ENCODE measurements at regions not wholly inside any gene's neighbourhood (a gene's known extent, or its start where the extent isn't known, plus 50 kb on each side); places are given as distances from the start of the nearest gene placed in this dataset.

DNA sequence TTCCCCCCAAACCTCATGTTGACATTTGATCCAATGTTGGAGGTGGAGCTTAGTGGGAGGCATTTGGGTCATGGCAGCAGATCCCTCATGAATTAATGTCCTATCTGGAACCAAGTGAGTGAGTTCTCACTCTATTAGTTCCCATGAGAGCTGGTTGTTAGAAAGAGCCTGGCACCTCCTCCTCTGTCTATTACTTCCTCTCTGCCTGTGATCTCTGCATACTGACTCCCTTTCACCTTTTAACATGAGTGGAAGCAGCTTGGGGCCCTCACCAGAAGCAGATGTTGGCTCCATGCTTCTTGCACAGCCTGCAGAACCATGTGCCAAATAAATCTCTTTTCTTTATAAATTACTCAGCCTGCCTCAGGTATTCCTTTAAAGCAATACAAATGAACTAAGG lies 127.3 kb upstream of the RALGAPA2 start:
- TF ChIP-seq POLR2A (IDR thresholded peaks at IDR 0.05) = no peak
- TF ChIP-seq, protein P1, sequence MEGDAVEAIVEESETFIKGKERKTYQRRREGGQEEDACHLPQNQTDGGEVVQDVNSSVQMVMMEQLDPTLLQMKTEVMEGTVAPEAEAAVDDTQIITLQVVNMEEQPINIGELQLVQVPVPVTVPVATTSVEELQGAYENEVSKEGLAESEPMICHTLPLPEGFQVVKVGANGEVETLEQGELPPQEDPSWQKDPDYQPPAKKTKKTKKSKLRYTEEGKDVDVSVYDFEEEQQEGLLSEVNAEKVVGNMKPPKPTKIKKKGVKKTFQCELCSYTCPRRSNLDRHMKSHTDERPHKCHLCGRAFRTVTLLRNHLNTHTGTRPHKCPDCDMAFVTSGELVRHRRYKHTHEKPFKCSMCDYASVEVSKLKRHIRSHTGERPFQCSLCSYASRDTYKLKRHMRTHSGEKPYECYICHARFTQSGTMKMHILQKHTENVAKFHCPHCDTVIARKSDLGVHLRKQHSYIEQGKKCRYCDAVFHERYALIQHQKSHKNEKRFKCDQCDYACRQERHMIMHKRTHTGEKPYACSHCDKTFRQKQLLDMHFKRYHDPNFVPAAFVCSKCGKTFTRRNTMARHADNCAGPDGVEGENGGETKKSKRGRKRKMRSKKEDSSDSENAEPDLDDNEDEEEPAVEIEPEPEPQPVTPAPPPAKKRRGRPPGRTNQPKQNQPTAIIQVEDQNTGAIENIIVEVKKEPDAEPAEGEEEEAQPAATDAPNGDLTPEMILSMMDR (IDR thresholded peaks at IDR 0.05) = no peak

Measured in thyroid gland (tissue), 4 donors.